M059J (cell line): ENCODE measurements at regions not wholly inside any gene's neighbourhood (a gene's known extent, or its start where the extent isn't known, plus 50 kb on each side); places are given as distances from the start of the nearest gene placed in this dataset.
A peak's percentile ranks its signal among the peaks of the same experiment; 100 is the strongest.
"Not testable (repeated sequence)": the region's sequence is repeated elsewhere in the genome, so short reads cannot be mapped to it uniquely, and the experiment has no call there.

Experiments used
- DNase-seq: peaks from one replicate; pipeline ENCODE4 v3.0.0-alpha.2; 2012; ENCODE audit warnings: low read depth

GRCh38 chr4:123600987-123601904 is 204.7 kb downstream of the SPRY1 start:
- no peak for DNase-seq

- no peak for DNase-seq
These were observed 205.4 kb downstream of the SPRY1 start for GRCh38 chr4:123602007-123602406.

GRCh38 chr4:123603165-123603564 is 206.6 kb downstream of the SPRY1 start:
- peak; percentile 86 for DNase-seq

- DNase-seq, result not testable (repeated sequence)
These were observed 209.2 kb downstream of the SPRY1 start for GRCh38 chr4:123605797-123606196.

GRCh38 chr4:123606336-123606735 is 209.7 kb downstream of the SPRY1 start:
- DNase-seq, result no peak

GRCh38 chr4:123606946-123607542 is 210.4 kb downstream of the SPRY1 start:
- DNase-seq, result no peak

- DNase-seq, result no peak
These were observed 213.2 kb downstream of the SPRY1 start for GRCh38 chr4:123609829-123610228.

GRCh38 chr4:123613586-123614344 is 217.2 kb downstream of the SPRY1 start:
- DNase-seq, result no peak

- no peak for DNase-seq
These were observed 219.3 kb downstream of the SPRY1 start for GRCh38 chr4:123615901-123616300.

- peak; percentile 28 for DNase-seq
These were observed 220.4 kb downstream of the SPRY1 start for GRCh38 chr4:123616951-123617461.

GRCh38 chr4:123617791-123618190 is 221.2 kb downstream of the SPRY1 start:
- no peak for DNase-seq

GRCh38 chr4:123618606-123619005 is 222.0 kb downstream of the SPRY1 start:
- DNase-seq, result no peak

- no peak for DNase-seq
These were observed 222.7 kb downstream of the SPRY1 start for GRCh38 chr4:123619326-123619725.

GRCh38 chr4:123619895-123620294 is 223.3 kb downstream of the SPRY1 start:
- no peak for DNase-seq

GRCh38 chr4:123621072-123621705 is 224.6 kb downstream of the SPRY1 start:
- peak; percentile 52 for DNase-seq

GRCh38 chr4:123622572-123622971 is 226.0 kb downstream of the SPRY1 start:
- no peak for DNase-seq

GRCh38 chr4:123623611-123624010 is 227.0 kb downstream of the SPRY1 start:
- DNase-seq, result no peak

GRCh38 chr4:123624959-123625358 is 228.4 kb downstream of the SPRY1 start:
- DNase-seq, result peak; percentile 20

GRCh38 chr4:123628288-123628687 is 231.7 kb downstream of the SPRY1 start:
- DNase-seq, result no peak

- DNase-seq, result peak; percentile 22
These were observed 235.4 kb downstream of the SPRY1 start for GRCh38 chr4:123631786-123632692.

- no peak for DNase-seq
These were observed 236.1 kb downstream of the SPRY1 start for GRCh38 chr4:123632693-123633030.
